Endothelial cell of umbilical vein (primary cell): ENCODE measurements at regions not wholly inside any gene's neighbourhood (a gene's known extent, or its start where the extent isn't known, plus 50 kb on each side); places are given as distances from the start of the nearest gene placed in this dataset.

Source experiments
- BruUV-seq: library from RNA; stranded (reverse); fragments of 400-500 nt; replicated peaks from 2 replicates; lab custom pipeline; 2021; lab: Mats Ljungman, UMichigan
- CTCF ChIA-PET: fragments of 300-600, 350-600 bp; sonication (Branson Sonifier 250); formaldehyde crosslinking; loops from one replicate; lab custom pipeline; 2021; ENCODE audit warnings: antibody characterized with exemption, inconsistent platforms; lab: Charles Lee
- POLR2A ChIA-PET: fragments of 300-600, 350-600 bp; sonication (Branson Sonifier 250); formaldehyde crosslinking; loops from one replicate; lab custom pipeline; 2021; ENCODE audit warnings: antibody characterized with exemption, inconsistent platforms; lab: Charles Lee
- DNase-seq: peaks from one replicate; pipeline ENCODE4 v3.0.0-alpha.2; 2011; ENCODE audit warnings: low read depth, low spot score
- FAIRE-seq: peaks from 2 replicates; lab custom pipeline; 2011; peaks lifted over from hg19 to GRCh38; lab: Jason Lieb, UNC
- H2AFZ ChIP-seq: 2 replicates; pipeline ENCODE4 v1.6.0; 2012; ENCODE audit warnings: low read depth, low read length, control low read depth, inconsistent platforms
- H3K27ac ChIP-seq: 2 replicates; pipeline ENCODE4 v1.5.1; 2011; ENCODE audit warnings: low read depth, mild to moderate bottlenecking, control low read depth, low read length, moderate library complexity; ENCODE audit not compliant: insufficient read depth
- H3K27me3 ChIP-seq, 2 experiments: 2 replicates each; pipeline versions ENCODE4 v1.6.0 to v1.6.1; 2011; ENCODE audit warnings: low read length in 2 of 2, mixed read lengths in 1 of 2; ENCODE audit not compliant: control insufficient read depth in 2 of 2, insufficient read depth in 2 of 2
- H3K36me3 ChIP-seq, 2 experiments: 2 replicates in 1 of 2; 3 replicates in 1 of 2; pipeline ENCODE4 v1.5.1; 2011; ENCODE audit warnings: low read length in 2 of 2, mild to moderate bottlenecking in 1 of 2, moderate library complexity in 1 of 2; ENCODE audit not compliant: control insufficient read depth in 2 of 2, insufficient read depth in 2 of 2; ENCODE audit errors: extremely low read depth in 1 of 2
- H3K4me1 ChIP-seq: 3 replicates; pipeline ENCODE4 v1.5.1; 2011; ENCODE audit warnings: mild to moderate bottlenecking, low read length; ENCODE audit not compliant: control insufficient read depth, insufficient read depth; ENCODE audit errors: extremely low read depth
- H3K4me2 ChIP-seq: 2 replicates; pipeline ENCODE4 v1.6.1; 2011; ENCODE audit warnings: low read length, control low read depth, mixed read lengths; ENCODE audit not compliant: insufficient read depth
- H3K4me3 ChIP-seq, 3 experiments: fragments of 200-600 bp in 1 of 3; sonication (generic), shearing (Covaris generic) in 1 of 3; replicated peaks in 1 of 3; 2 replicates each; pipeline ENCODE4 v1.5.1; 2011 to 2016; ENCODE audit warnings: control low read depth in 3 of 3, low read length in 3 of 3, mild to moderate bottlenecking in 2 of 3, inconsistent platforms in 1 of 3, low read depth in 1 of 3, moderate library complexity in 1 of 3; ENCODE audit not compliant: insufficient read depth in 1 of 3
- H3K79me2 ChIP-seq: 2 replicates; pipeline ENCODE4 v1.6.0; 2012; ENCODE audit warnings: low read length, inconsistent platforms; ENCODE audit not compliant: control insufficient read depth, insufficient read depth
- H3K9ac ChIP-seq: replicated peaks from 2 replicates; pipeline ENCODE3; 2011; ENCODE audit warnings: low read length, control low read depth; ENCODE audit not compliant: insufficient read depth; ENCODE audit errors: extremely low read depth
- H3K9me1 ChIP-seq: replicated peaks from 3 replicates; pipeline ENCODE4 v1.6.0; 2011; ENCODE audit warnings: mild to moderate bottlenecking, low read length; ENCODE audit not compliant: control insufficient read depth, insufficient read depth; ENCODE audit errors: extremely low read depth
- H3K9me3 ChIP-seq: replicated peaks from 2 replicates; pipeline ENCODE4 v1.5.1; 2012; ENCODE audit warnings: low read length, inconsistent platforms; ENCODE audit not compliant: control insufficient read depth, insufficient read depth
- H4K20me1 ChIP-seq: replicated peaks from 2 replicates; pipeline ENCODE3; 2011; ENCODE audit warnings: mild to moderate bottlenecking, low read length; ENCODE audit not compliant: control insufficient read depth, insufficient read depth; ENCODE audit errors: extremely low read depth
- EZH2 ChIP-seq: IDR thresholded peaks from 2 replicates; pipeline ENCODE4 v1.6.1; 2012; ENCODE audit warnings: borderline replicate concordance, low read depth, mild to moderate bottlenecking, moderate library complexity, low read length, inconsistent platforms; ENCODE audit not compliant: severe bottlenecking
- FOS ChIP-seq: IDR thresholded peaks from 2 replicates; pipeline ENCODE4 v1.6.1; 2011; ENCODE audit warnings: mild to moderate bottlenecking, low read length, moderate library complexity, borderline replicate concordance; ENCODE audit not compliant: insufficient read depth
- GATA2 ChIP-seq: IDR thresholded peaks from 2 replicates; pipeline ENCODE4 v1.7.0; 2011; ENCODE audit warnings: low read depth, mild to moderate bottlenecking, moderate library complexity, mixed read lengths, low read length; ENCODE audit not compliant: insufficient read length, insufficient read depth
- JUN ChIP-seq: IDR thresholded peaks from 2 replicates; pipeline ENCODE4 v1.6.1; 2011; ENCODE audit warnings: borderline replicate concordance, low read depth; ENCODE audit not compliant: insufficient read length, insufficient read depth
- MAX ChIP-seq: IDR thresholded peaks from 2 replicates; pipeline ENCODE4 v1.6.1; 2011; ENCODE audit not compliant: insufficient read depth, insufficient read length
- MYC ChIP-seq: IDR thresholded peaks from one replicate; pipeline ENCODE4 v1.6.1; 2011; ENCODE audit warnings: mild to moderate bottlenecking, low read depth, low read length
- POLR2A ChIP-seq: IDR thresholded peaks from 2 replicates; pipeline ENCODE4 v1.6.1; 2012; ENCODE audit warnings: low read depth, mild to moderate bottlenecking, control low read depth, low read length
- POLR2AphosphoS5 ChIP-seq: IDR thresholded peaks from 2 replicates; pipeline ENCODE4 v1.6.1; 2012; ENCODE audit warnings: low read depth, mild to moderate bottlenecking, control low read depth, low read length, moderate library complexity; ENCODE audit not compliant: insufficient read depth
- dilution Hi-C: fragments of 300-500 bp; cut with MboI; formaldehyde crosslinking; loops from one replicate; pipeline ENCODE4 v1.15.0; 2019; ENCODE audit warnings: low sequenced_read_pairs; ENCODE audit not compliant: extremely low pct_ligation_motif_present
- intact Hi-C: fragments of 100-400 bp; cut with micrococcal nuclease; formaldehyde crosslinking; loops from one replicate; pipeline ENCODE4 v1.10.0; 2022
- TF ChIP-seq, protein P1 (sequence below), 2 donors: IDR thresholded peaks; 1 replicate in 1 of 2; 2 replicates in 1 of 2; pipeline ENCODE4 v1.5.1; 2011; ENCODE audit warnings: low read length in 2 of 2, mild to moderate bottlenecking in 2 of 2, moderate library complexity in 2 of 2, control low read depth in 1 of 2, inconsistent platforms in 1 of 2, low read depth in 1 of 2; ENCODE audit not compliant: insufficient read depth in 1 of 2; ENCODE audit errors: extremely low read depth in 1 of 2

GRCh38 chr13:109680930-109681329 is 105.5 kb downstream of the IRS2 start:
- FAIRE-seq = no peak
- DNase-seq = no peak
- H3K27me3 ChIP-seq = peaks cover 0 to 3% of the 10 kb centered on the region in 2 experiments
- H3K27ac ChIP-seq = no peak overlapping the region
- no peak overlapping the region for H2AFZ ChIP-seq
- intact Hi-C loops (no loop called here), dilution Hi-C loops (no loop called here)
- BruUV-seq = no TSS peak
- POLR2A ChIA-PET = no interaction called here
- H3K4me1 ChIP-seq = no peaks in the 10 kb centered on the region
- H4K20me1 ChIP-seq = no peaks in the 10 kb centered on the region
- H3K9me3 ChIP-seq = no peaks in the 10 kb centered on the region
- no peak overlapping the region for H3K4me3 ChIP-seq
- H3K4me2 ChIP-seq = no peak overlapping the region
- no peaks in the 10 kb centered on the region for H3K79me2 ChIP-seq
- no peaks in the 10 kb centered on the region for H3K9me1 ChIP-seq
- H3K36me3 ChIP-seq = no peaks in the 10 kb centered on the region
- TF ChIP-seq GATA2 = no peak
- no peak for TF ChIP-seq POLR2AphosphoS5
- no peak for TF ChIP-seq JUN
- TF ChIP-seq, protein P1, sequence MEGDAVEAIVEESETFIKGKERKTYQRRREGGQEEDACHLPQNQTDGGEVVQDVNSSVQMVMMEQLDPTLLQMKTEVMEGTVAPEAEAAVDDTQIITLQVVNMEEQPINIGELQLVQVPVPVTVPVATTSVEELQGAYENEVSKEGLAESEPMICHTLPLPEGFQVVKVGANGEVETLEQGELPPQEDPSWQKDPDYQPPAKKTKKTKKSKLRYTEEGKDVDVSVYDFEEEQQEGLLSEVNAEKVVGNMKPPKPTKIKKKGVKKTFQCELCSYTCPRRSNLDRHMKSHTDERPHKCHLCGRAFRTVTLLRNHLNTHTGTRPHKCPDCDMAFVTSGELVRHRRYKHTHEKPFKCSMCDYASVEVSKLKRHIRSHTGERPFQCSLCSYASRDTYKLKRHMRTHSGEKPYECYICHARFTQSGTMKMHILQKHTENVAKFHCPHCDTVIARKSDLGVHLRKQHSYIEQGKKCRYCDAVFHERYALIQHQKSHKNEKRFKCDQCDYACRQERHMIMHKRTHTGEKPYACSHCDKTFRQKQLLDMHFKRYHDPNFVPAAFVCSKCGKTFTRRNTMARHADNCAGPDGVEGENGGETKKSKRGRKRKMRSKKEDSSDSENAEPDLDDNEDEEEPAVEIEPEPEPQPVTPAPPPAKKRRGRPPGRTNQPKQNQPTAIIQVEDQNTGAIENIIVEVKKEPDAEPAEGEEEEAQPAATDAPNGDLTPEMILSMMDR (IDR thresholded peaks at IDR 0.05; ENCODE audit: extremely low read depth in 1 of 2, insufficient read depth in 1 of 2, low read depth in 1 of 2, low read length in 2 of 2) = no peak
- no peak overlapping the region for H3K9ac ChIP-seq
- CTCF ChIA-PET = no interaction called here

- TF ChIP-seq JUN (no peak), EZH2 (no peak), FOS (no peak), MYC (no peak), MAX (no peak), POLR2AphosphoS5 (no peak), POLR2A (no peak), GATA2 (no peak)
- TF ChIP-seq, protein P1 (IDR thresholded peaks at IDR 0.05; ENCODE audit: extremely low read depth in 1 of 2, insufficient read depth in 1 of 2, low read depth in 1 of 2, low read length in 2 of 2) = no peak
- ChIA-PET POLR2A (no interaction called here), CTCF (no interaction called here)
- Histone ChIP-seq H3K4me1 (no peaks in the 10 kb centered on the region), H3K9me1 (no peaks in the 10 kb centered on the region), H2AFZ (no peak overlapping the region), H3K36me3 (no peaks in the 10 kb centered on the region), H3K9ac (no peak overlapping the region), H3K27me3 (peaks cover 0 to 3% of the 10 kb centered on the region in 2 experiments), H3K4me3 (no peak overlapping the region), H3K27ac (no peak overlapping the region), H3K9me3 (no peaks in the 10 kb centered on the region), H3K79me2 (no peaks in the 10 kb centered on the region), H4K20me1 (no peaks in the 10 kb centered on the region), H3K4me2 (no peak overlapping the region)
- no peak for FAIRE-seq
- DNase-seq = no peak
- intact Hi-C loops (no loop called here), dilution Hi-C loops (no loop called here)
- BruUV-seq = no TSS peak
Observed at GRCh38 chr13:109680288-109680687, 106.1 kb downstream of the IRS2 start.
